Erythroblast (primary cell): ENCODE measurements at regions not wholly inside any gene's neighbourhood (a gene's known extent, or its start where the extent isn't known, plus 50 kb on each side); places are given as distances from the start of the nearest gene placed in this dataset.

Source experiments
- GATA1 ChIP-seq: IDR thresholded peaks from 2 replicates; pipeline ENCODE4 v1.6.1; 2011; ENCODE audit warnings: low read depth, mild to moderate bottlenecking, control low read depth, low read length, moderate library complexity
- POLR2A ChIP-seq: IDR thresholded peaks from 2 replicates; pipeline ENCODE4 v1.6.1; 2011; ENCODE audit warnings: mild to moderate bottlenecking, low read length

GRCh38 chr10:78945838-78946237, 122.9 kb upstream of the ZMIZ1 start:
- TF ChIP-seq POLR2A (no peak), GATA1 (no peak)
